Testis (tissue), 2 donors: ENCODE measurements at regions not wholly inside any gene's neighbourhood (a gene's known extent, or its start where the extent isn't known, plus 50 kb on each side); places are given as distances from the start of the nearest gene placed in this dataset.
"Not testable (repeated sequence)": the region's sequence is repeated elsewhere in the genome, so short reads cannot be mapped to it uniquely, and the experiment has no call there.

Experiments
- POLR2A ChIP-seq: fragments of 450-650 bp; IDR thresholded peaks from one replicate; pipeline ENCODE4 v1.6.1; 2017; ENCODE audit warnings: antibody characterized with exemption, mild to moderate bottlenecking, moderate library complexity
- TF ChIP-seq, protein P1 (sequence below), 3 experiments: fragments of 450-650 bp in 2 of 3; fragments of 200-600 bp in 1 of 3; sonication (generic) in 1 of 3; IDR thresholded peaks; one replicate each; pipeline ENCODE4 v1.5.1; 2016 to 2019; ENCODE audit warnings: antibody characterized with exemption in 3 of 3, mild to moderate bottlenecking in 2 of 3, moderate library complexity in 1 of 3

- TF ChIP-seq, protein P1, sequence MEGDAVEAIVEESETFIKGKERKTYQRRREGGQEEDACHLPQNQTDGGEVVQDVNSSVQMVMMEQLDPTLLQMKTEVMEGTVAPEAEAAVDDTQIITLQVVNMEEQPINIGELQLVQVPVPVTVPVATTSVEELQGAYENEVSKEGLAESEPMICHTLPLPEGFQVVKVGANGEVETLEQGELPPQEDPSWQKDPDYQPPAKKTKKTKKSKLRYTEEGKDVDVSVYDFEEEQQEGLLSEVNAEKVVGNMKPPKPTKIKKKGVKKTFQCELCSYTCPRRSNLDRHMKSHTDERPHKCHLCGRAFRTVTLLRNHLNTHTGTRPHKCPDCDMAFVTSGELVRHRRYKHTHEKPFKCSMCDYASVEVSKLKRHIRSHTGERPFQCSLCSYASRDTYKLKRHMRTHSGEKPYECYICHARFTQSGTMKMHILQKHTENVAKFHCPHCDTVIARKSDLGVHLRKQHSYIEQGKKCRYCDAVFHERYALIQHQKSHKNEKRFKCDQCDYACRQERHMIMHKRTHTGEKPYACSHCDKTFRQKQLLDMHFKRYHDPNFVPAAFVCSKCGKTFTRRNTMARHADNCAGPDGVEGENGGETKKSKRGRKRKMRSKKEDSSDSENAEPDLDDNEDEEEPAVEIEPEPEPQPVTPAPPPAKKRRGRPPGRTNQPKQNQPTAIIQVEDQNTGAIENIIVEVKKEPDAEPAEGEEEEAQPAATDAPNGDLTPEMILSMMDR (IDR thresholded peaks at IDR 0.05): not testable (repeated sequence)
- not testable (repeated sequence) for TF ChIP-seq POLR2A
These were observed 56.8 kb upstream of the BOLA1 start for GRCh38 chr1:149842458-149843064.
